ENCODE measurements at regions not wholly inside any gene's neighbourhood (a gene's known extent, or its start where the extent isn't known, plus 50 kb on each side); places are given as distances from the start of the nearest gene placed in this dataset.
"Not testable (repeated sequence)": the region's sequence is repeated elsewhere in the genome, so short reads cannot be mapped to it uniquely, and the experiment has no call there.

DNA sequence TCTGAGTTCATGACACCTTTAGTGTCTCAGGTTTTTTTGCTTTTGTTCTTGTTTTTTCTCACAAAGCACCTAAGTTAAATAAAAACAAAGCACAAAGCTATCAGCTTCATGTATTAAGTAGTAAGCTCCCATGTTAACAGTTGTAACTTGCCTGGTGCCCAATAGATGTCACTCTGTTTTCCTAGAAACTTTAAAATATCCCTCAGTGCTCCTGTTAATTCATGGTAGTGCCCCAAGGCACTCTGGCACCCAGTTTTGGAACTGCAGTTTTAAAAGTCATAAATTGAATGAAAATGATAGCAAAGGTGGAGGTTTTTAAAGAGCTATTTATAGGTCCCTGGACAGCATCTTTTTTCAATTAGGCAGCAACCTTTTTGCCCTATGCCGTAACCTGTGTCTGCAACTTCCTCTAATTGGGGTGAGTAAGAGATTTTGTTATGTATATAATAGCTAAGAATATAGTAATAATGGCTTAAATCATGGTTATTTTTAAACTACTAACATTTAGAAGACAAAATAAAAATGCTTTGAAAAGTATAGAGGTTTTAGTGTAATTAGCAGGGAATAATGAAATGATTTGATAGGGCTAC is 555.0 kb upstream of the TMEFF2 start:
- intact Hi-C loops (cut with DNase I): no loop called here
- DNase-seq (no peak), ATAC-seq (ENCODE audit: poor library complexity) (no peak)

DNA sequence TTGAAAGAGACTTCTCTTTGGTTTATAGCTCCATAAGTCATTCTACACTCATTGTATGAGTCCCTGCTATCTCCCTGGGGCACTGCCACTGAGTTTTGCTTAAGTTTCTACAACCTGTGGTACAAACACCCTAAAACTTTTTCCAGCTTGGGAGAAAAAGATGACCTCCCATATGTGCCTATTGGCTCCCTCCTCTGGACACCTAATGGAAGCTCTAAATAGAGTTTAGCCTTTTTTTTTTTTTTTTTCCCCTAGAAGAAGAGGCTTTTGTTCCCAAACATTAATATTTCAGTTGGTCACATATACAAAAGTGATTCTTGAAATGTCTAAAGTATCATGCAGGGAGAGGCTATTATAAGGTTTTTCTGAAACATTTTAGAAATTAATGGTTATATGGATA is 547.2 kb upstream of the TMEFF2 start:
- intact Hi-C loops (cut with DNase I): no loop called here
- no peak for ATAC-seq (ENCODE audit: poor library complexity)
- DNase-seq: no peak

DNA sequence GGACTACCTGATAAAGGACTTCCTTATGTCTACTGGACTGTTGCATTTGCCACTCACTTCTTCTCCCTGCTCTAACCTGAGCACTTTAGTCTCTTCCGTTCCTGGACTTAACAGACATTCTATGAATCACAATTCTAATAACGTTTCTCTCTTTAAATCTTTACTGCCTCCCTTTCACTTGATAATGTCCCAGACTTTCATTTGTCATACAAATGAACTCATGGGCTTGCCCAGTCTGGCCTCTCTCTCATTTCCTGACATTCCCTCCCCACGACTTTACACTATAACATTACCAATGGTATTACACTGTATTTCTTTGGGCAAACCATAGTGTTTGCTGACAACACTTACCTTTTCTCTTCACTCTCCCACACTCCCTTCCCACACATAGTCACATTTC is 540.7 kb upstream of the TMEFF2 start:
- intact Hi-C loops (cut with DNase I): no loop called here
- DNase-seq (no peak), ATAC-seq (ENCODE audit: poor library complexity) (no peak)

DNA sequence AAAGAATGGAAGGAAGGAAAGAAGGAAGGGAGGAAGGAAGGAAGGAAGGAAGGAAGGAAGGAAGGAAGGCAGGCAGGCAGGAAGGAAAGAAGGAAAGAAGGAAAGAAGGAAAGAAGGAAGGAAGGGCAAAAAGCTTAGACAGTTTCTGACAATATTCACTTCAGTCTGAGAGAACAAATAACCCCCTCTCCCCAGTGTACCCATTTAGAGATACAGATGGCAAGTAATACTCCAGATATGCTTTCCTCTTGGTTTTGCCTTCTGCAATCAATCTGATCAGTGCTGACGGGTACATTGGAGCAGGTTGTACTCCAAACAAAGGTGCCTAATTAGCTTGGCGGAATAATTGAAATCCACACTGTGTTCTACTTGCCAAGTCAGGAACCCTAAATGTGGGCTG is 534.6 kb upstream of the TMEFF2 start:
- DNase-seq (no peak), ATAC-seq (ENCODE audit: poor library complexity) (no peak)
- intact Hi-C loops (cut with DNase I): no loop called here

DNA sequence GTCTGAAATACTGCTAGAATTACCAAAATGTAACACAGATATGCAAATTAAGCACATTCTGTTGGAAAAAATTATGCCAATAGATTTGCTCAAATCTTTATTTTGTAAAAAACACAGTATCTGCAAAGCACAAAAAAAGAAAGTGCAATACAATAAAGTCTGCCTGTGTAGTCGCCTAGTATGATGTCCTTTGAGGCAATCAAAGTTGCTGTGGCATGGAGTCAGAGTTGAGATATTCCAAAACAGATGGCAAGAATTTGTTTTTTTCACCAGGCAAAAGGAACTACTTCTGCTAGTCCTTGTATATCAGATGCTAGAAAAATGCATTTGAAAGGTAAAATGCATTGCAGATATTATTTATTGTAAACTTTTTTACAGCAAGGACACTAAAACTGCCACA is 531.3 kb upstream of the TMEFF2 start:
- ATAC-seq (ENCODE audit: poor library complexity) (no peak), DNase-seq (no peak)
- intact Hi-C loops (cut with DNase I): no loop called here

DNA sequence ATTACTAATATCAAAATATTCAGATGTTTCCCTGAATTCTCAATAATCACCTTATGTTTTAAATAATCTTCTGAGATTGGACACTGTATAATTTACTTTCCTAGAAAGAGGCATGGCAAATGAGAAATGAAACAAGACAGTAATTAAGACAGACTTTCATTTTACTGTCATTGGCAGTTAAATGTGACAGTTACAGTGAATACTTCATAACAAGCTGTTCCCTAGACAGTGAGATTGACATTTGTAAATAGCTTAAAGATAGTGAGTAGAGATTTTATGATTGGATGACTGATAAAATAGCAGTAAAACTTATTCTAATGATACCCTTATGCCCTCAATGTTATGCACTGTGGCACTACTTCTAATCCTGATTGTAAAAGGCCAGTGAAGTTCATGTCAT is 524.9 kb upstream of the TMEFF2 start:
- ATAC-seq (ENCODE audit: poor library complexity) (no peak), DNase-seq (no peak)
- intact Hi-C loops (cut with DNase I): no loop called here

DNA sequence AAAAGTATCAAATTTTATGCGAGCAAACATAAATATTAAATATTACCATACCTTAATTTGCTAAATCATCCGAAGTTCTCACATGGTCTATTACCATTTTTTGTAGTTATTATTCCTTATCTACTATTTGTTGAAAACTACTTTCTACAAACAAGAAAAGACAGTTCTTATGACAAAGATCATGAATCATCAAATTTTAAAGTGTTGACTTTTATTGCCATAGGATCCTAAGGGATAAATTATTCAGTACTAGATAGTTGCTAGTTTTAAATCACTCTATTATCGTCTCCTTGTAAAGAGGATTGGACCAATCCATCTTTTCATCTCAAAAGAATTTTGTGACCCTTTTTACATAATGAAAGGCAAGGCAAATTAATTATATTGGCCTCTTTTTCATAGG is 523.6 kb upstream of the TMEFF2 start:
- intact Hi-C loops (cut with DNase I): no loop called here
- no peak for DNase-seq
- no peak for ATAC-seq (ENCODE audit: poor library complexity)

DNA sequence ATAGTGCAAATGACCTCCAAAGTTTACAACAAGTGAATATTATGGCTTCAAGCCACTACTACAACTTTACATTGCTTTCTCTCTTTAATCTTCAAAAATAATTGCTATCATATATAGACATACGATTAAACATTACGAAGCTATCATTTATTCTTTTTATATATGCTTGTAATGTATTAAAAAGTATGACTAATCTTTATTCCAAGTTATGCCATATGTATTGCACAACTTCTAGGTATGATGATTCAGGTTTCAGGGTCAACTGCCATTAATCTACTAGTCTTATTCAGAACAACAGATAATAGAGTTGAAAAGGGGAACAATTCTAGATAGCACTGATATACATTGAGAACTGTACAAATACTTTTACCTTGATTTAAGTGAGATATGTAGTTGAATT is 506.2 kb upstream of the TMEFF2 start:
- intact Hi-C loops (cut with DNase I): no loop called here
- DNase-seq (no peak), ATAC-seq (ENCODE audit: poor library complexity) (no peak)

DNA sequence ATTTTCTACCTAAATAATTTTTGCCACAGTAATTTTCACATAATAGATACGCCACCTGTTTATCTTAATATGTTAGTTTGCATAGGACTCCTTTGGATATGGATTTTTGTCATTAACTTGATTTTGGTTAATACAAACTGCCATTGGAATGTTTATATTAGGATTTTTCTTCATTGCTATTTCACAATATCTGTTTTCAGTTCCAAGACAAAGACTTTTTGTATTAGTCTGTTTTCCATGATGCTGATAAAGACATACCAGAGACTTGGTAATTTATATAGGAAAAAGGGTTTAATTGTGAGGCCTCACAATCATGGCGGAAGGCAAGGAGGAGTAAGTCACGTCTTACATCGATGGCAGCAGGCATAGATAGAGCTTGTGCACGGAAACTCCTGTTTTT is 503.1 kb upstream of the TMEFF2 start:
- ATAC-seq (ENCODE audit: poor library complexity): no peak
- intact Hi-C loops (cut with DNase I): no loop called here

DNA sequence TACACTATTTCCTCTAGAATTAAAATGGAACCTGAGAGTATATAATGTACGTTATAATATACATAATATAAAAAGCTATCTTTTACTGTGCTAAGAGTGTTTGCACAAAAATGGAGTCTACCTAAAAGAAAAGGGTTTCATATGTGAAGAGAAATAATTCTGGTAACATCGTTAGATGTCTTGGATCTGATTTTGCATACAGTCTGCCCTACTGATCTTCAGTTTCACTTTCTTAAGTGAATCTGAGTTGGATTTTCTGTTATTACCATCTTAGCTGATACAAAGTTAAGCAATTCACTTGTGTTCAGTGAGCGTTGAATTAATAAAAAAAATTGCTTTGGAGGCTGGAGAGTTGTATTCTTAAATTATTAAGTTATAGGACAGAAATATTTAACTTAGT is 502.1 kb upstream of the TMEFF2 start:
- no peak for DNase-seq
- no peak for ATAC-seq (ENCODE audit: poor library complexity)
- intact Hi-C loops (cut with DNase I): no loop called here

More for the DNA sequence above, 503.1 kb upstream of the TMEFF2 start:
- no peak for DNase-seq

DNA sequence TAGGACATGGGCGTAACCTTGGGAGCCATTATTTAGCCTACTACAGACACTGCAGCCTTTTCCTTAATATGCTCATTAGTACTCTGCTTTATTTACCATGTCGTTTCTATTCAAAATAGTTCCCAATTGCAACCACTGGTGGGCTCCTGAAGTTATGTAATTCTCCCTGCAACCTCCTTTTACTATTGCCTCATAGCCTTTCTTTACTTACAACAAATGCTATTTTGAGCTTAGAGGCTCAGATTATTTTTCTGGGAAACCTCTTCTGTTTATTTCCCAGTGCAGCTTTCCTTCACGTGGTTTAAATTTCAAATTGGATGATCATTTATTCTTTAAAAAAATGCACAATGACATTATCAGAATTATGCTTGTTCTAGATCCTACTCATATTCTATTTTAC is 492.3 kb upstream of the TMEFF2 start:
- intact Hi-C loops (cut with DNase I): no loop called here
- ATAC-seq (ENCODE audit: poor library complexity): no peak
- no peak for DNase-seq

DNA sequence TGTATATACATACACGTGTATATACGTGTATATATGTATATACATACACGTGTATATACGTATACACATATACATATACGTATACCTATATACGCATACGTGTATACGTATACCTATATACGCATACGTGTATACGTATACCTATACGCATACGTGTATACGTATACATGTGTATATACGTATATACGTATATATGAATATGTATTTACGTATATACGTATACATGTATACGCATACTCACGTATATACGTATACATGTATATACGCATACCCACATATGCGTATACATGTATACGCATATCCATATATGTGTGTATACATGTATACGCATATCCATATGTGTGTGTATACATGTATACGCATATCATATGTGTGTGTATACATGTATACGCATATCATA is 487.8 kb upstream of the TMEFF2 start:
- ATAC-seq (ENCODE audit: poor library complexity); DNase-seq; intact Hi-C loops (cut with DNase I): not testable (repeated sequence)

DNA sequence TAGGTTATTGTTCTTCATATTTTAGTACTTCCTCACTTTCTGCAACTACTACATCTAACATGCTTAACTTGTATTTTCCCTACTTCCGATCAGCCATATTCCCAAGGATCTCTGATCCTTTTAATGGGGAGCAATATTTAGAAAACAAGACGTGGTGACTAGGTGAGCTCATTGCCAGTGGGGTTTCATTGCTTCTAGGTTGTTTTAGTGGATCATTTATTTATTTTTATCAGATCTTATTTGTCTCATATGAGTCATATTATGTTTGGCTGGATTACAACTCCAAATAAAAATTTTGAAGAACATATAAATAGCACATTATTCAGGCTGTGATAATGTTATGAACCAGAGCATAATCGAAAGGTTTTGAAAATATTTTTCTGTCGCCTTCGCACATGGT is 480.9 kb upstream of the TMEFF2 start:
- intact Hi-C loops (cut with DNase I): no loop called here
- no peak for ATAC-seq (ENCODE audit: poor library complexity)
- no peak for DNase-seq

DNA sequence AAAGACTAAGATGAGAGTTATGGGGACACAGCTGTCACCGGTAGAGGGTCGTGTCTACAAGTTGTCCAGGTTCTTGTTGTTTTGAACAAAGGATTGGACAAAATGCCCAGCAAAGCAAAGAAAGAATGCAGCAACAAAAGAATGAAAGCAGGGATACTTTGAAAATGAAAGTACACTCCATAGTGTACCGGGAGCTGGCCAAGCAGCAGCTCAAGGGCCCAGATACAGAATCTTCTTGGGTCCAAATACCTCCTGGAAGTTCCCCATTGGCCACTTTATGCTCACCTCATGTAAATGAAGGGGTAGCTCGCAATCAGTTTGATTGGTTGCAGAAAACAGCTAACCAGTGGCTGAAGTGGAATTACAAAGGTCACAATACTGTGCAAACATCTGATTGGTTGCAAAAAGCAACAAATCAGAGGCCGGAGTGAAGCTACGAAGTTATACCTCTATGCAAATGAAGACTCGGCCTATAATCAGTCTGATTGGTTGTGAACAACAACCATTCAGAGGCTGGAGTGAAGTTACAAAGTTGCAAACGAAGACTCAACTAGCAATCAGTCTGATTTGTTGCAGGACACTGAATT is 474.9 kb upstream of the TMEFF2 start:
- no peak for ATAC-seq (ENCODE audit: poor library complexity)
- intact Hi-C loops (cut with DNase I): no loop called here
- no peak for DNase-seq

DNA sequence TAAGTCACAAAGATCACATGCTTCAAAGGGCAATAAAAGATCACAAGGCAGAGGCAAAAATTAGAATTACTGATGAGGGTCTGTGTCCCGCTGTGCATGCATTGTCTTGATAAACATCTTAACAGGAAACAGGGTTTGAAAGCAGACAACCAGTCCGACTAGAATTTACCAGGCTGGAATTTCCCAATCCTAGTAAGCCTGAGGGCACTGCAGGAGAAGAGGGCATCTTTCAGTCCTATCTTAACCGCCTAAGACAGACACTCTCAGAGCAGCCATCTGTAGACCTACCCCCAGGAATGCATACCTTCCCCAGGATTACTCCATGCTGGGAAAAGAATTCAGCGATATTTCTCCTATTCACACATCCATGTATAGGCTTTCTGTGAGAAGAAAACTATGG is 465.8 kb upstream of the TMEFF2 start:
- DNase-seq; intact Hi-C loops (cut with DNase I); ATAC-seq (ENCODE audit: poor library complexity): not testable (repeated sequence)

DNA sequence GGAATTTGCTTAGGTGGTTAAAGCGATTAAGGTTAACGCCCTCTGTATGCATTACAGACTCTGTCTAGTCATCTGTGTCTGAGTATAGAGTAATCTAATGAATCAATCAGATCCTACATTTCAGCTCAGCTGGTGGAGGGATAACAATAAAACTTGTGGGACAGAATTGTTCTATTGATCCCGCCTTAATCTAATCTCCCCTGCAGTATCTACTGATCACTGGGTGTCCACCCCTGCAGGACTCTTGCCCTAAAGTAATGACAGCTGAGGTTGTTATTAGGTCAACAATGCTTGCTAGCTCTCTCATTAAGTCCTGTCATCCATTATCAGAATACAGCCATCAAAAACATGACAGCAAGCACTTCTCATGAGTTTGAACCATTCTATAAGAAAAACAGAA is 462.6 kb upstream of the TMEFF2 start:
- DNase-seq (no peak), ATAC-seq (ENCODE audit: poor library complexity) (no peak)
- intact Hi-C loops (cut with DNase I): no loop called here

DNA sequence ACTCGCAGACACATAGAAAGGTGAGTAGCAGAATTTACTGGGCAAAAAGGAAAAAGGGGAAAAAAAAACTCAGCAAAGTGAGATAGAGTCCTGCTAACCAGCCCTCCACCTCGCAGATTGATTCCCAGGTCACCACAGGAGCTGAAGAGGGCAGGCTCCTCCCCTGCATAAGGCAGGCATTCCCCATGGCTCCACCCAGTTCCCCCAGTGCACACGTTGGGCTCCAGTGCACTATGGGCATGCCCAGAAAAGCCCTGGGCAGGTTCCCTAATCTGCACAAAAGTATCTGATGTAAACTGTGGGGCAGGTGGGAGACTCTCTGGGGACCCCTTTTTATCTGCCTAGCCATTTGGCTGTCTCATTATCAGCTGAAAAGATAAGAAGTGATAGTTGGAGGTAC is 461.2 kb upstream of the TMEFF2 start:
- no peak for ATAC-seq (ENCODE audit: poor library complexity)
- DNase-seq: no peak
- intact Hi-C loops (cut with DNase I): no loop called here

DNA sequence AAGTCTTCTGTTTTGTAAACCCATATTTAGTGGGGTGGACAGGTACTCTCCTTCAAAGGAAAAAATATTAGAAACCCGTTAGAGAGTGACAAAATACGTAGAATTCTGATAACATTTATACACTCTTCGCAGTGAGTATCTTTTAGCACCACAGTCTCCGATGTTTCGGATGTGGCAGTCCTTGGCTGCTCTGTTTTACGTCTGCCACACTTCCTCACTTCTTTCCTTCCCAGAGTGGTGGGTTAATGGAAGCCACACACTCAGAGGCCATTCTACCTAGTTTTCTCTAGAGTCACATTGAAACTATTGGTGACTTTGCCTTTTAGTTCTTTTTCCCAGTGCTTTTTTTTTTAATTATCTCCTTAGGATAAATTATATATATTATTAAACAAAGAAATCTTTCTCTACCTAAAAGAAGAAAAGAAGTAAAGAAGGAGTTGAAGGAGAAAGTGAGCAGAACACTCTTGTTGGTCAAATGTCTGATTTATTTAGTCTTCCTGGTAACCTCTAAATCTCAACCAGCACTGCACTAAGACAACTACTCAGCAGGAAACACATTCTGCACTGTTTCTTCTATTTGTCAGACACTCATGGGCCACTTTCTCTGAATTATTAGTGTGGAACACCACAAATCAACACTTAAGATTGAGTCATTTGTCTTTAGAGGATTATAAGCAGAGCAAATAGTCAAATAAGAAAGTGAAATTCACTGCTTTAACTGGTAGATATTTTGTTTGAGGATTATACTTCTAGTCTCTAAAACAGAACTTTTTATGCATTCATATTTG is 451.3 kb upstream of the TMEFF2 start:
- intact Hi-C loops (cut with DNase I): no loop called here
- DNase-seq (no peak), ATAC-seq (ENCODE audit: poor library complexity) (no peak)

DNA sequence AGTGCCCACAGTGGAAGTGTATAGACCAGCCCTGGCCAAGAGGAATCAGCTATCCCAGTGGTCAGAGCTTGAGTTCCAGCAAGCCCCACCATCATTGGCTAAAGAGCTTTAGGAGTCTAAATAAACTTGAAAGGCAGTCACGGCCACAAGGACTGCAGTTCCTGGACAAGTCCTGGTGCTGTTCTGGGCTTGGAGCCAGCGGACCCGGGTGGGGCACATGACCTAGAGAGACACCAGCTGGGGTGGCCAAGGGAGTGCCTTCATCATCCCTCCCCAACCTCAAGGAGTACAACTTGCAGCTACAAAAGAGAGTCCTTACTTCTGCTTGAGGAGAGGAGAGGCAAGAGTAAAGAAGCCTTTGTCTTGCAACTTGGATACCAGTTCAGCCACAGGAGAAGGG is 439.8 kb upstream of the TMEFF2 start:
- ATAC-seq (ENCODE audit: poor library complexity) (no peak), DNase-seq (no peak)
- intact Hi-C loops (cut with DNase I): no loop called here

DNA sequence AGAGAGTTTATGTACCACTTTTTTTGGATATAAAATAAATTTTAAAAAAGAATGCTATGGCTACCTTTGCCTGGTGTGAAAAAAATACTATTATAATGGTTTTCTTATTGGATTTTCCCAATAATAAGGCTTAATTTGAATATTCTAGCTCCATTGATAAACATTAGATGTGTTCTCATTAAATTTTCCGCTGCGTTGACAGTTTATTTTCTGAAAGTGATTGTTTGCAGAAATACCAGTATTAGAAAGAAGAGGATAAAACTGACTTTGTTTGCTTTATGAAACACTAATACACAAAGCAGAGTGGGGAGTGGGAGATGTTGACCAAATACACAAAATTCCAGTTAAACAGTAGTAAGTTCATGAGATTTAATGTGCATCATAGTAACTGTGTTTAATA is 433.3 kb upstream of the TMEFF2 start:
- intact Hi-C loops (cut with DNase I): no loop called here
- ATAC-seq (ENCODE audit: poor library complexity) (no peak), DNase-seq (no peak)
